GM12873 (cell line): ENCODE measurements at regions not wholly inside any gene's neighbourhood (a gene's known extent, or its start where the extent isn't known, plus 50 kb on each side); places are given as distances from the start of the nearest gene placed in this dataset.

Source experiments
- TF ChIP-seq, protein P1 (sequence below): IDR thresholded peaks from 2 replicates; pipeline ENCODE4 v1.5.1; 2012; ENCODE audit warnings: low read depth, mild to moderate bottlenecking, moderate library complexity, low read length, control low read depth; ENCODE audit not compliant: insufficient read depth; ENCODE audit errors: missing control alignments

DNA sequence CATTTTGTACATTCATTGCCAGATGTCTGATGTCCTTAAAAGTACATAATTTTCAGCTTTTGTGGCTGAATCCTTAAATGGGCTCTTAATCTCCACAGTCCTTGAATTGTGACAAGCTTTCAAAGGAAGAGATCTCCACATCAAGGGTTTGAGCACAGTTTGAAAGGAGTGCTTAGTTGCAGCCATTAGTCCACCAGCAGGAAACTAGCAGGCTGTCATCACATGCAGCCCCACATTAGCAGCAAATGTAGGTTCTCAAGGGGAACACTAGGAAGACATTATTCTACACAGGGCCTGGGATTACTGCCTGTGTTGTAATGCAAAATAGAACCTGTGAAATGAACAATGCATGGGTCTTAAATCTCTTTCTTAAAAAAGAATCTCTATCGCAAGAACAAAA, 173.2 kb downstream of the CBLL2 start:
- TF ChIP-seq, protein P1, sequence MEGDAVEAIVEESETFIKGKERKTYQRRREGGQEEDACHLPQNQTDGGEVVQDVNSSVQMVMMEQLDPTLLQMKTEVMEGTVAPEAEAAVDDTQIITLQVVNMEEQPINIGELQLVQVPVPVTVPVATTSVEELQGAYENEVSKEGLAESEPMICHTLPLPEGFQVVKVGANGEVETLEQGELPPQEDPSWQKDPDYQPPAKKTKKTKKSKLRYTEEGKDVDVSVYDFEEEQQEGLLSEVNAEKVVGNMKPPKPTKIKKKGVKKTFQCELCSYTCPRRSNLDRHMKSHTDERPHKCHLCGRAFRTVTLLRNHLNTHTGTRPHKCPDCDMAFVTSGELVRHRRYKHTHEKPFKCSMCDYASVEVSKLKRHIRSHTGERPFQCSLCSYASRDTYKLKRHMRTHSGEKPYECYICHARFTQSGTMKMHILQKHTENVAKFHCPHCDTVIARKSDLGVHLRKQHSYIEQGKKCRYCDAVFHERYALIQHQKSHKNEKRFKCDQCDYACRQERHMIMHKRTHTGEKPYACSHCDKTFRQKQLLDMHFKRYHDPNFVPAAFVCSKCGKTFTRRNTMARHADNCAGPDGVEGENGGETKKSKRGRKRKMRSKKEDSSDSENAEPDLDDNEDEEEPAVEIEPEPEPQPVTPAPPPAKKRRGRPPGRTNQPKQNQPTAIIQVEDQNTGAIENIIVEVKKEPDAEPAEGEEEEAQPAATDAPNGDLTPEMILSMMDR, result no peak

DNA sequence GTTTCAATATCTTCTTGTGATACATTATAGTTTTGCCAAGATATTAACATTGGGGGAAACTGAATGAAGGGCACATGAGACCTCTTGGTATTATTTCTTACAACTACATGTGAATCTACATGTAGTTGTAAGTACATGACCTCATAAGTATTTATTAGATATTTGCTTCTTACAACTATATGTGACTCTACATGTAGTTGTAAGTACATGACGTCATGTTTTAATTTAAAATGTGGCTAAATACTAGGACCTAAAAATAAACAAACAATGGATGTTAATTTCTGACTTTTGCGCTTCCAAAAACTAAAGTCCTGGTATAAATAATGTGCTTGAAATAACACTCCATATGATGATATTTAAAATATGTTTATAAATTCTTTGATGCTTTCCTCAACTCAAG, 190.2 kb downstream of the CBLL2 start:
- TF ChIP-seq, protein P1, result no peak

- TF ChIP-seq, protein P1, result no peak
These were observed 194.9 kb downstream of the CBLL2 start for GRCh38 chrX:22467571-22467970.

GRCh38 chrX:22481436-22481835, 208.7 kb downstream of the CBLL2 start:
- TF ChIP-seq, protein P1, result no peak

DNA sequence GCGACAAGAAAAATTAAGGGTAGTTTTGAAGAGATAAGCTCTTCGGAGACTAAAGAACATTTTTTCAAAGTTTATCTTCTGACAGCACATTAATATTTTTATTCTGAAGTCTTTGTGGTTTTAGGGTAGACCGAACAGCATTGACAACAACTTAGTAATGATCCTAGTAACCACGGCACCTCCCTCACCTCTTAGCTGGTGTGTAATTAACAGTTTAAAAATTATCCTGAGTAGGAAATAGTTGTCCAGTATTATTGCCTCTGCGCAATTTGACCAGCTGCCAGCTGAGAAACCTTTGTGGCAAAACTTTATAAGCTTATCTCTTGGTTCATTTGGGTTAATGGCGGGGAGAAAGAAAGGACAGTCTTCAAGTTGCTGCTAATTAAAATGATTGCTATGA, 213.6 kb downstream of the CBLL2 start:
- TF ChIP-seq, protein P1, result no peak

DNA sequence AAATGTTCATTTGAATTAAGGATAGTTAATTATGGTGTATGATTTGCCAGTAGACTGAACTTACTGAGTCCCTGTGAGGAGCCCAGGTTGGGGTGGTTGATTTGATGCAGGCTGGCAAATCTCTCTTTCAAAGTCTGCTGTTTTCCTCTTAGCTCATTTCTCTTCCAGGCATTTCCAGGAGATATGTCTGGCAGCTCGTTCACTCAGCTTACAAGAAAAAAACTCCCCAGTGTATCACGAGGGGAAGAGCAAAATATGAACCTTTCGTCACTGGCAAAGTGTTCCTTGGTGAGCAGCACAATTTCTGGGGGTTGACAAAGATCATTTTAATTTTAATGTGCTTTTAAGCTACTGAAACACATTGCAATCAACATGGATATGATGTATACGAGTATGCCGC, 244.2 kb downstream of the CBLL2 start:
- TF ChIP-seq, protein P1, result no peak

GRCh38 chrX:22520128-22520828, 247.6 kb downstream of the CBLL2 start:
- TF ChIP-seq, protein P1, result no peak
